ENCODE measurements at regions not wholly inside any gene's neighbourhood (a gene's known extent, or its start where the extent isn't known, plus 50 kb on each side); places are given as distances from the start of the nearest gene placed in this dataset.

DNA sequence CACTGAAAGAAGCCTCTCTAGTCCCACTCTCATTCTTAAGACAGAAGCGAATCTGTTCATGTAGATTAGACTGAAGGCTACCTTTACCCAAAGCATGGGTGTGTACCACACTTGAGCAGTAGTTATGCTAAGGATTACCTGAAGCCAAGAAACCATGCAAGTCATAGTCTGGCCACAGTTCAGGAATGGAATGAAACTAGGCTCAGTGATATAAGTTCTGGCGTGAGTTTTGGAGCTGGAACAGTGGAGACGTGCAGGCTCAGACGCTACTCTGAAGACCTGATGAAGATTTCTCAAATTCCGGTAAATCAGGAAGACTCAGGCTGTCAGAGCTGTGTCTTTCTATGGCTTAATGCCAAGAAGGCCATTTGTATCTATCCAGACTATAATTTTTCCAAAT is 219.9 kb downstream of the HDGFL1 start:
- Mint-ChIP-seq H3K4me1 (ENCODE audit: unreplicated experiment) (peaks cover 11% of the 10 kb centered on the region), H3K27me3 (no peaks in the 10 kb centered on the region), H3K9me3 (peaks cover 5% of the 10 kb centered on the region), H3K27ac (no peak overlapping the region), H3K4me3 (no peak overlapping the region), H3K36me3 (peaks cover 3% of the 10 kb centered on the region)
- TF ChIP-seq, protein P1, sequence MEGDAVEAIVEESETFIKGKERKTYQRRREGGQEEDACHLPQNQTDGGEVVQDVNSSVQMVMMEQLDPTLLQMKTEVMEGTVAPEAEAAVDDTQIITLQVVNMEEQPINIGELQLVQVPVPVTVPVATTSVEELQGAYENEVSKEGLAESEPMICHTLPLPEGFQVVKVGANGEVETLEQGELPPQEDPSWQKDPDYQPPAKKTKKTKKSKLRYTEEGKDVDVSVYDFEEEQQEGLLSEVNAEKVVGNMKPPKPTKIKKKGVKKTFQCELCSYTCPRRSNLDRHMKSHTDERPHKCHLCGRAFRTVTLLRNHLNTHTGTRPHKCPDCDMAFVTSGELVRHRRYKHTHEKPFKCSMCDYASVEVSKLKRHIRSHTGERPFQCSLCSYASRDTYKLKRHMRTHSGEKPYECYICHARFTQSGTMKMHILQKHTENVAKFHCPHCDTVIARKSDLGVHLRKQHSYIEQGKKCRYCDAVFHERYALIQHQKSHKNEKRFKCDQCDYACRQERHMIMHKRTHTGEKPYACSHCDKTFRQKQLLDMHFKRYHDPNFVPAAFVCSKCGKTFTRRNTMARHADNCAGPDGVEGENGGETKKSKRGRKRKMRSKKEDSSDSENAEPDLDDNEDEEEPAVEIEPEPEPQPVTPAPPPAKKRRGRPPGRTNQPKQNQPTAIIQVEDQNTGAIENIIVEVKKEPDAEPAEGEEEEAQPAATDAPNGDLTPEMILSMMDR (conservative IDR thresholded peaks at IDR 0.05), result no peak
- no peak for DNase-seq (ENCODE audit: extremely low spot score, unreplicated experiment)

DNA sequence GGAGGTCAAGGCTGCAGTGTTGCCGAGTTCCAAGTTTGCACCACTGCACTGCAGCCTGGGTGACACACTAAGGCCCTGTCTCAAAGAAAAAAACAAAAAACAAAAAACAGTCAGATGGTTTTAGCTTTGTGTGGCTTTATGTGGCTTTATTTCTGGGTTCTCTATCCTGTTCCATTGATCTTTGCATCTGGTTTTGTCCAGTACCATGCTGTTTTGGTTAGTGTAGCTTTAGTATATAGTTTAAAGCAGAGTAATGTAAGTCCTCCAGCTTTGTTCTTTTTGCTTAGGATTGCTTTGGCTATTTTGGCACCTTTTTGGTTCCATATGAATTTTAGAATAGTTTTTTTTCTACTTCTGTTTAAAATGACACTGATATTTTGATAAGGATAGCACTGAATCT is 225.5 kb downstream of the HDGFL1 start:
- H3K27ac Mint-ChIP-seq, result no peak overlapping the region
- no peaks in the 10 kb centered on the region for H3K27me3 Mint-ChIP-seq
- H3K4me3 Mint-ChIP-seq, result no peak overlapping the region
- peaks cover 5% of the 10 kb centered on the region for H3K9me3 Mint-ChIP-seq
- H3K4me1 Mint-ChIP-seq (ENCODE audit: unreplicated experiment), result no peaks in the 10 kb centered on the region
- H3K36me3 Mint-ChIP-seq, result peaks cover 3% of the 10 kb centered on the region
- TF ChIP-seq, protein P1 (conservative IDR thresholded peaks at IDR 0.05), result no peak
- no peak for DNase-seq (ENCODE audit: extremely low spot score, unreplicated experiment)

DNA sequence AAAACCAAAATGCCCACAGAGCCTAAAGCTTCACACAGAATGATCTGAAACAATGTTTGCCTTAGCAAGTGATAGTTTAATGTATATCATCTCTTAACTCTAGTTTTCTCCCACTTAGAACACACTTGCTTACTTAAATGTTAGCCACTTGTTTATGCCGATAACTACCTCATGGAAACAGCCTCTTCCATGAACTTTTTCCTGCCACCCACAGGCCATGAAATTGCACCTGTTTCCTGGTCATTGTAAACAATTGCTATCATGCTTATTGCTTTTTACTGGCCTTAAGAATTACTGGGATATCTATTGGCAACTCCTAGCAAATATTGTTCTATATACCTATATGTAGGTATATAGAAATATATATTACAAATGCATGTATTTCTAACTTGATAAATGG is 231.1 kb downstream of the HDGFL1 start:
- Mint-ChIP-seq H3K27me3 (no peaks in the 10 kb centered on the region), H3K27ac (no peak overlapping the region), H3K9me3 (no peaks in the 10 kb centered on the region), H3K36me3 (no peaks in the 10 kb centered on the region), H3K4me1 (ENCODE audit: unreplicated experiment) (peaks cover 6% of the 10 kb centered on the region), H3K4me3 (no peak overlapping the region)
- DNase-seq (ENCODE audit: extremely low spot score, unreplicated experiment), result no peak
- TF ChIP-seq, protein P1 (conservative IDR thresholded peaks at IDR 0.05), result no peak

DNA sequence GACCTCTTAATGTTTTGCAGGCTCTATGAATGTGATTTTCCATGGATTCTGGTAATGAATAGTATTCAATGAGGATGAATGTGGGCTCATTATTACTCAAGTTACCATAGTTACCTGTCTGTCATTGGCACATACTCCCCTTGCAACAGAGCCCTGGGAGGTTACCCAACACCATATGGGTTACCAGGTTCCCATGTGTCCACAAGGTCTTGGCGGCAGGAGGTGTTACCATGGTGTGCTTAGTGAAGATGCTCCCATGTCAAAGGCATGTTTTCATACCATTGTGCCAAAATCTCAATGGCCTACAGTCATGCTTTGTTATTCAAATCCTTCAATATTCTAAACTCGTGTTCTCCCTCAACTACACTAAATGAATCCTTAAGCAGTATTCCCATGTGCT is 232.5 kb downstream of the HDGFL1 start:
- no peak for DNase-seq (ENCODE audit: extremely low spot score, unreplicated experiment)
- Mint-ChIP-seq H3K4me3 (no peak overlapping the region), H3K36me3 (no peaks in the 10 kb centered on the region), H3K27ac (no peak overlapping the region), H3K27me3 (no peaks in the 10 kb centered on the region), H3K4me1 (ENCODE audit: unreplicated experiment) (peaks cover 6% of the 10 kb centered on the region), H3K9me3 (no peaks in the 10 kb centered on the region)
- TF ChIP-seq, protein P1 (conservative IDR thresholded peaks at IDR 0.05), result no peak

DNA sequence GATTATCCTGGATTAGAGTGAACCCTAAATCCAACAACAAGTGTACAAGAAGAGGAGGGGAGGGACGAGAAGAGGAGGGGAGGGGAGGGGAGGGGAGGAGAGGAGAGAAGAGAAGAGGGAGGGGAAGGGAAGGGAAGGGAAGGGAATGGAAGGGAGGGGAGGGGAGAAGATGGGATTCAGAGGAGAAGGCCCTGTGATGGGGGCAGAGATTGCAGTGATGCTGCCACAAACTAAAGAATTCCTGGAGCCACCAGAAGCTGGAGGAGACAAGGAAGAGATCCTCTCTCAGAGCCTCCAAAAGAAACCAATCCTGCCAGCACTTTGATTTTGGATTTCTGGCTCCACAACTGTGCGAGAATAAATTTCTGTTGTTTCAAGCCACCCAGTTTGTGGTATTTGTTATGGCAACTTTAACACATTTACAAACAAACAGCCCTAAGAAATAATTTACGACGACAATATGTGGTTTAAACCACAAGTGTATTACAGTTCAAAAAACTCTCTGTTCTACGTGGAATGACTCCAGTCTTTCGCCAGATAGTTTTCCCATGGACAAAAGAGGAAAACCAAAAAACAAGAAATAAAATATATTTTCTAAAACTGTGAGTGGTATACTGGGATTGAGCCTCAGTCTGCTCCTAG is 235.4 kb downstream of the HDGFL1 start:
- Mint-ChIP-seq H3K9me3 (no peaks in the 10 kb centered on the region), H3K4me3 (no peak overlapping the region), H3K36me3 (no peaks in the 10 kb centered on the region), H3K27me3 (no peaks in the 10 kb centered on the region), H3K4me1 (ENCODE audit: unreplicated experiment) (peaks cover 6% of the 10 kb centered on the region), H3K27ac (no peak overlapping the region)
- no peak for DNase-seq (ENCODE audit: extremely low spot score, unreplicated experiment)
- TF ChIP-seq, protein P1 (conservative IDR thresholded peaks at IDR 0.05), result no peak

DNA sequence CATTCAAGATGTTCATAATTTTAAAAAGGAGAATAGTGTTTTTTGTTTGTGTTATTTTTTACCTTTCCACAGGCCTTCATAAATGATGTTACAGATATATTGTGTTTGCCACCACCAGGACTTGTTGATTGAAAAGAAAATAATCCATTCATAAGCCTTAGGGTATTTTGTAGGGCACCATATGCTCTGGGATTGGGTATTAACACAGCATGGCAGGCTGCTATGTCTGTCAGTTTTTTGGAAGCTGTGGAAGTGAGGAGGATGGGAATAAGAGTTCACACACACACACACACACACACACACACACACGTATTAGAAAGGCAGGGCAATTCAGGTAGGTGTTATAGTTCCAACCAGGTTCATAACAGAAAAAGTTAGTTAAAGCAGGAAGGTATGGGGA is 237.9 kb downstream of the HDGFL1 start:
- DNase-seq (ENCODE audit: extremely low spot score, unreplicated experiment), result no peak
- Mint-ChIP-seq H3K27me3 (no peaks in the 10 kb centered on the region), H3K4me1 (ENCODE audit: unreplicated experiment) (no peaks in the 10 kb centered on the region), H3K36me3 (no peaks in the 10 kb centered on the region), H3K4me3 (no peak overlapping the region), H3K9me3 (peaks cover 5% of the 10 kb centered on the region), H3K27ac (no peak overlapping the region)
- TF ChIP-seq, protein P1 (conservative IDR thresholded peaks at IDR 0.05), result no peak

Data from type B pancreatic cell (in vitro differentiated cells).